ENCODE measurements at regions not wholly inside any gene's neighbourhood (a gene's known extent, or its start where the extent isn't known, plus 50 kb on each side); places are given as distances from the start of the nearest gene placed in this dataset.
"Not testable (repeated sequence)": the region's sequence is repeated elsewhere in the genome, so short reads cannot be mapped to it uniquely, and the experiment has no call there.

DNA sequence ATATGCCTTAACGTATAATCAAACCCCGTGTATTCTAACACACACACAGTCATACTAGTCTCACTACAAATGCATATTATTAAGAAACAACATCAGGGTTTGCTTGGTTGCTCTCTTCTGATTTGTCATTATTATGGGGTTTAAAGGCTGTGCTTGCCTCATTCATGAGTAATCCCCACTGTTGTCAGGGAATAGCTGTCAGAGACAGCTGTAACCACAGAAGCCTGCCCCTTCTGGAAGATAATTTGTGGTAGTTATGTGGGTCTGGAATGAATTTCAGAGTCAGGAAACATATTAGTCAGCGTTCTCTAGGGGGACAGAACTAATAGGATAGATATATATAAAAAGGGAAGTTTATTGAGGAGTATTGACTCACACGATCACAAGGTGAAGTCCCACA lies 456.9 kb upstream of the TMEM132C start:
- no peak for DNase-seq (ENCODE audit: low read depth)

DNA sequence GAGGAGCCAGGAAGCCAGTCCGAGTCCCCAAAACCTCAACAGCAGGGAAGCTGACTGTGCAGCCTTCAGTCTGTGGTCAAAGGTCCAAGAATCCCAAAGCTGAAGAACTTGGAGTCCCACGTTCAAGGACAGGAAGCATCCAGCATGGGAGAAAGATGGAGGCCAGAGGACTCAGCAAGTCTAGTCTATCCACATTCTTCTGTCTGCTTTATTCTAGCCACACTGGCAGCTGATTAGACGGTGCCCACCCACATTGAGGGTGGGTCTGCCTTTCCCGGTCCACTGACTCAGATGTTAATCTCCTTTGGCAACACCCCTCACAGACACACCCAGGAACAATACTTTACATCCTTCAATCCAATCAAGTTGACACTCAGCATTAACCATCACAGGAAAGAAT lies 456.5 kb upstream of the TMEM132C start:
- not testable (repeated sequence) for DNase-seq (ENCODE audit: low read depth)

DNA sequence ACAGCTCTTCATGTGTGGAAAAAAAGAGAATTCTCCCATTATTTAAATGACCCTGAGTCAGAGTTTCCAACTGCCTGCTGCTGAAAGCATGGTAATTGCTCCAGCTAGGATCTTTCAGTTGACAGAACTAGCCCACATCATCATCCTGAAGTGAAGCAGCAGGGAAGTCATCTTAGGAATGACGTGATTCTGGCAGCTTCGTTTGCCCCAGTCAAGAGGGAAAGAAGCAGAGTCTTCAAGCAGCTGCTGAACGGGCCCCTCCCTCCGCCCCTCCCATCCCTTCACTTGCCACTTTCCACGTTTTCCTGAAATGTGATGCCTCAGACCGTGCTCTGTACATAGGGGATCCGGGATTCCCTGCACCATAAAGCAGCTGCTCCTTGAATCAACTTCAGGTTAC lies 455.0 kb upstream of the TMEM132C start:
- DNase-seq (ENCODE audit: low read depth), result no peak

DNA sequence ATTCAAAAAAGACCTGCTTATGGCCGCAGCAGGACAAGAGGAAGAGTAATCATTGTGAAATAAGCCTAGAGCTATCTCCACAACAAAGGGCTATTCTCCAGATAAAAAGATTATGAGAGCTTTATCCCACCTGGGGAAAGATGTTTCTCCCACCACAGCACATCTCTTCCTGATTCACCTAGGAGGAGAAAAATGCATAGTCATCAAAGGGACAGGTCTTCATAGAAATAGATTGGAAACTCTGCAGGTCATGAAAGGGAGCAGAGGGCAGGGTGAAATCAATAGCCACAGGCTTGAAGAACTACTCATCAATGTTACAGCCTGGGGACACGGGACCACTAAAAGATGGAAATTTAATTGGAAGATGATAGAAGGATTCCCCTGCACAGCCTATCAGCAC lies 453.8 kb upstream of the TMEM132C start:
- DNase-seq (ENCODE audit: low read depth), result no peak

DNA sequence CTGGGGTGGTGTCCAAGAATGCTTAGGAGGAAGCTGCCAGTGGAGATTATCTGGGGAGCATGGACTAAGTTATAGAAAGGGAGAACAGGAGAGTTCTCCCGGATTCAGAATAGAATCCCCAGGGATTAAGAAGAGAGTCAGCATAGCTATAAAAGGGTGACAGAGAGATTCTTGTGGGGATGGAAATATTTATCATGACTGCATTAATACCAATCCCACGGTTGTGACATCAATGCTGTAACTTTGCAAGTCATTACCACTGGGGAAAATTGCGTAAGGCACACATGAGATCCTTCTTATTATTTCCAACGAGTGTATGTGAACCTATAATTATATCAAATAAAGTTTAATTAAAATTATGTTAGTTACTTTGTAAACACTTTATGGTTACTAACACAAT lies 447.9 kb upstream of the TMEM132C start:
- no peak for DNase-seq (ENCODE audit: low read depth)

DNA sequence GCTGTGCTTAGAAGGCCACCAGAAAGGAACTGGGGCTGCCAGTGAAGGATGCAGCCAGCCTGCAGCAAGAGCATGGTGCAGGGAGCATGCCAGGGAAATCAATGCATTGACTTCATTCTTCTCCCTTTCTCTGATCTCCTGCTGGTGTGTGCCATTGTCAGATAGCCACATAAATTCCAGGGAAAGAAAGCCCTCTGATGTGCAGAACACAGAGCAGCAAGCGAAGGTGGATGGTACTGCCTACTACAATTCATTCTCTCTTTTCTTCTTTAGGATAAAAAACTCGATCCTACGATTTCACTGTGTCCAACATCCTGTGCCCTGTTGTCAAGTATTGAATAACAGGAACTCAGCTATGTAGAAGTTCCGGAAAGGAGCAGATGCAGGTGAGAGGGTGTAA lies 446.7 kb upstream of the TMEM132C start:
- DNase-seq (ENCODE audit: low read depth), result no peak

DNA sequence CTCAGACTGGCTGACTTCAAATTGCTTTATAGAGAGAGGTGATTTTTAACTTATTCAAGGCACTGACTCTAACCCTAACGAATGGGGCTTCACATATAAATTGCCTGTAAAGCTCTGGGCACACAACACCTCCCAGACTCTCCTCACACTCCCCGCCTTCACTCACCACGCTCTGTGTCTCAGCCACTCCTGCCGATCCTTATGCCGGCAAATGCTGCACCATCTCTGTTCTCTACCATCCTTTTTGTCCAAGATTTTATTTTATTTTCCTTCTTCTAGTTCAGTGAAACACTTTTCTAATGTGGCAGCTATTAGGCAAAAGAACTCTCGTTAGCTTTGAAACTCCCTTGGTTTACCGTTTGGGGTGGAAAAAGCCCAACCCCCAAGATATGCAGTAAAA lies 446.1 kb upstream of the TMEM132C start:
- DNase-seq (ENCODE audit: low read depth), result no peak

DNA sequence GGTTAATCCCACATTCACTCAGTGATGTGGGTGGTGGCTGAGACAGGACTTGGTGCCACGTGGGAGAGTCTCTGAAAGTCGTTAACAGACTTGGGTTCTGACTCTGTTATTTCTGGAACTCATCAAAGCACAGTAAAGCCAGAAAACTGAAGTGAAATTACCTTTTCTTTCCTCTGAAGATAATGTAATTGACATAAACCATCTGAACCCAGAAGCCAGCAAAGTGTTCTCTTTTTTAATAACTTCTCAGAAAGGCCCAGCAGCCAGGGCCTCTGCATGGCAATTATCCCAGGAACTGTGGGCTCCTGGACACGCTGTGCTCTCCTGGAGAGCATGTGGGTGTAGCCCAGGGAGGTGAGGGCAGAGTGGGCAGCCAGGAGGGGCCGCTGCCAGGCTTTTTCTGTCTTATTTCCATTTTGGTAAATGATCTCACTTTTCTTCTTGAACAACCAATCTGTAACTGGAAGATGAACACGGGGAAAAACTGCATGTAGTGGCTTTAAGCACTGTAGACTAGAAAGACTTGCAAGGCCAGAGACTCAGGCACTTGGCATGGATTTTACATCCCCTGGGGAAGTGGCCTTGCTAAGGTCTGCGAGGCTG lies 444.1 kb upstream of the TMEM132C start:
- no peak for DNase-seq (ENCODE audit: low read depth)

DNA sequence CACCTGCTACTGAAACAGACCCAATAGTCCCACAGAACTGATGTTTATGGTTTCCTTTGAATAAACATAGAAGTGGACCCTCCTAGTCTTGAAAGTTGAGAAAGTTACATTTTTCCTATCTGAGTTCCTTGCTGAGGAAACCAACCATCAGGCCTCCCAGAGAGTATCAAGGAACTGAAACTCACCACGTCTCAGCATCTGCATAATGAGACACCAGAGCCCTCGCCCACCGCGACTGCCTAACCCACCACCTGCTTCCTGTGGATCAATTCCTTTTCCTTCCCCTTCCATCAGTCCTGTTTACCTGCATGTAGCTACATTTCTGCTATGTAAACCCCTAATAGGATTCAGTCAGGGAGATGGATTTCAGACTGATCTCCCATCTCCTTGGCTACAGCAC lies 443.2 kb upstream of the TMEM132C start:
- DNase-seq (ENCODE audit: low read depth), result no peak

DNA sequence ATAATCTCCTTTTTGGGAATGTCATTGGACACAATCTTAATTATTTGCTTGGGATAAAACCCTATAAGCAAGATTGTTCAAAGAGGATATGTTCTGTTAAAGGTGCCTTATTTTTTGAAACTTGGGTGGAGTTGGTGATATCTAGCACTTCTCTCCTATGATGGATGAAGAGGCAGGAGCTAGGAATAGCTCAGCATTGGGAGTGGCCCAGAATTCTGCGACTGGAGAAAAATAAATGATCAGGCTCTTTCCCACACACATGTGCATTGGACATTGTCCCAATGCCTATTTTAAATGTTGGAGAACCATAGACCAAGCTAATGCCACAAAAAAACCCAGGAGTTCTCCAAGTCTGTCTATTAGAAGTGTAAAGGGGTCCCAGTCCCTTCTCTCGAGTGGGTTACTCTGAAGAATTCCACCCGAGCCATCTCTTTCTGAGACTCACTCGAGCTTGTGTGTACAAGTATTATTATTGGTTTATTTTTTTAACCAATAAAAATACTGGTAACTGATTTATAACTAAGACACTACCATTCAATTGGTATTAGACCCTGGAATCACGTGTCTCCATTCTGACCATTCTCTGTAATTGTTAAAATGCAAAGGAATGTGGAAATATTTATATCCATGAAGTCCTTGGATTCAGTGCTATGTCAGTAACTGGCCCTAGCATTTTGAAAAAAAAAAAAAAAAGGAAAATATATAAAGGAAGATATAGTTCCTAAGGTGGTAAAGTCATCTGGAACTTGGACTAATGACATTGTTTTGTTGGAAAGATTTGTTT lies 437.5 kb upstream of the TMEM132C start:
- no peak for DNase-seq (ENCODE audit: low read depth)

DNA sequence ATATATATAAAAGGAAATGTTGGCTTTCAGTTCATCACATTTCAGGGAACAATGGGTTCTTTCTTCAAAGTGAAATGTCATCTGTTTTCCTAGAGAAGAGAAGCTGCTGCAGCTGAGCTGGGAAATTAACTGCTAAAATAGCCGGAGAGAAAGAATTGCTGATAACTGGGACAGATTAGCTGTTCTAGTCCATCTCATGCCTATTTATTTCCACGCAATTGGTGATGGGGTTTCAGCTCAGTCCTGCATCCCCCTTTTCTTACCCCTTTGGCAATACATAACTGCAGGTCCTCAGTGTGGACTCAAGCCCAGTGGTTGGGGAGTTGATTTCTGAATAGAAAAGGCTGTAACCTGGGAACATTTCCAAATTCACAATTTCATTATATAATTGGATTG lies 436.9 kb upstream of the TMEM132C start:
- DNase-seq (ENCODE audit: low read depth), result no peak

DNA sequence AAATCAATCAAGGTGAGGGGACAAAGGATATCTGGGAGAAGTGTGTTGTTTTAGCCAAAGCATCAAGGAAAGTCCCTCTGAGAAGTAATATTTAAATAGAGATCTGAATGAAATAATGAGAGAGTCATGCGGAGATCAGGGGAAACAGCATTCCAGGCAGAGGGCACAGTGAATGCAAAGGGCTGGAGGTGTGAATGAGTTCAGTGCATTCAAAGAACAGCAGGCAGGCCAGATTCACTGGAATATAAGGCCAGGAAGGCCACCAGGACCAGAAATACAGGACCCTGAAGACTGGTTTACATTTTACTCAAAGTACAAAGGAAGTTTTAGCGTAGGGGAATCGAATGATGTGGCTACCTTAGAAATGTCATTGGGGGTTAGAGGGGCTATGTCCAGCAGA lies 436.2 kb upstream of the TMEM132C start:
- DNase-seq (ENCODE audit: low read depth), result no peak

DNA sequence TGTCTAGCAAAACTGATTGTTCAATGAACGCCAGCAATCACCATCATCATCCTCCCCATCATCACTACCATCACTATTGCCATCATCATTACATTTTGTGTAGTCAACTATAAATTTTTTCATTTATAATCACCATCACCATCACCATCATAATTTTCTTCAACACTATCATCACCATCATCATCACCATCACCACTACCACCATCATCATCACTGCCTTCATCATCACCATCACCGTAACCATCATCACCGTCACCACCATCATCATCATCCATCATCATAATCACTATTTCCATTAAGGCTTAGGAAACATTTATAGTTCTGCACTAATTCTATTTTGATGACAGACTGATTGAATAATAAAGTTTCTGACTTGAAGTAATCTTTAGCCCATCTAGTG lies 434.8 kb upstream of the TMEM132C start:
- no peak for DNase-seq (ENCODE audit: low read depth)

DNA sequence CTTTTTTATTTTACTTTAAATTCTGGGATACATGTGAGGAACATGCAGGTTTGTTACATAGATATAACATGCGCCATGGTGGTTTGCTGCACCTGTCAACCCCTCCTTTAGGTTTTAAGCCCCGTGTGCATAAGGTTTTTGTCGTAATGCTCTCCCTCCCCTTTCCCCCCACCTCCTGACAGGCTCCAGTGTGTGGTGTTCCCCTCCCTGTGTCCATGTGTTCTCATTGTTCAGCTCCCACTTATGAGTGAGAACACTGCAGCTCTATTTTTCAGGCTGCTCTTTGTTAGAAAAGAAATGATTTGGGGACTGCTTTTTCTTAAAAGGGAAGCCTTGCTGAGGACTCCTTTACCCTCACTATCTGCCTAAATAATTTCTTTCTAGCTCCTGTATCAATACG lies 430.2 kb upstream of the TMEM132C start:
- not testable (repeated sequence) for DNase-seq (ENCODE audit: low read depth)

DNA sequence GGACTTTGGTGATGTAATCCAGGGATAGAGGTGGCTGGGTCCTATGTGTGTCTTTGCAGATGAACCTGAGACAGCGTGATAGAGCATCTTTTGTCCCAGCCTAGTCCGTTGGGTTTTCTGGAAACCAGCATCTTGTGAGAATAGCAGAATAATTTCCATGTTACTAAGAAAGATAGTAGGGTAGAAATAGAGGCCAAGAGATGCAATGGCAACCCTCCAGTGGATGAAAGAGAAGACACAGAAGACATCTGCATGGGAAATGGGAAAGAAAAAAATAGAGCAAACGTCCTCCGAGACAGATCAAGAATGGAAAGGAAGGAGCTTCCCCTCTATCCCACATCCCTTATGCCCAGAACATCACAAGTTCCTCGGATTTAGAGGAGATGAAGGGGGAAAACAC lies 409.3 kb upstream of the TMEM132C start:
- no peak for DNase-seq (ENCODE audit: low read depth)

DNA sequence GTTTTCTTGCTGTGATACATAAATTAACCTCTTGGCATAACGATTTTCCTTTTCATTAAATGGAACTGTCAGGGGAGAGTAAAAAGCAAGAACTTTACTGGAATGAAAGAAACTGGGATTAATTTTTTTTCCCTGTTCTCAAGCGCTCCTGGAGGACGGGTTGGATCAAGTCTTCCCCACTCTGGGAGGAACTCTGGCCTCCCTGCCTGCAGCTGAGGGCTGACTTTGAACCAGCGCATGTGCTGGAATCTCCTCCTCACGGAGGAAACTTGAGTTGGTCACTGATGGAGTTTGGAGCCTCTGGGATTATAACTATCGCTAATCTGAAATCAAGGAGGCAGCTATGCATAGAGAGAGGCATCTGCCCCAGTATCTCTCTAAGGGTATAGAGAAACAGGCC lies 406.4 kb upstream of the TMEM132C start:
- no peak for DNase-seq (ENCODE audit: low read depth)

DNA sequence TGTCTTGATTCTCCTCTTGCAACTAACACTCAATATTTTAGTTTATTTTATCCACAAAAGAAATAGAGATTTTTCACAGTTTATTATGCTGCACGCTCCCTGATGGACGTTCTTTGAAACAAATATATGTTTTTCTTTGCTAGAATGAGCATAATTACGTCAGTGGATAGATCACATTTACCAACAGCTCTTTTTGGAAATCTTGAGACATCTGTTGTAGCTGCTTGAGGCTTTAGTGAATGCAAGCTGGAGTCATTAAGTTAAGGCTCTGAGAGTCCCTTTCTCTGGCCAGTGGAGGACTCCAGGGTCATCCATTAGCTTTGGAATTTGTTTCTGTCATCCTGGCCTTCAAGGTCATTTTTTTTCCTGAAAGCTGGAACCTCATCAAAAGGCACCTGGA lies 405.6 kb upstream of the TMEM132C start:
- DNase-seq (ENCODE audit: low read depth), result no peak

DNA sequence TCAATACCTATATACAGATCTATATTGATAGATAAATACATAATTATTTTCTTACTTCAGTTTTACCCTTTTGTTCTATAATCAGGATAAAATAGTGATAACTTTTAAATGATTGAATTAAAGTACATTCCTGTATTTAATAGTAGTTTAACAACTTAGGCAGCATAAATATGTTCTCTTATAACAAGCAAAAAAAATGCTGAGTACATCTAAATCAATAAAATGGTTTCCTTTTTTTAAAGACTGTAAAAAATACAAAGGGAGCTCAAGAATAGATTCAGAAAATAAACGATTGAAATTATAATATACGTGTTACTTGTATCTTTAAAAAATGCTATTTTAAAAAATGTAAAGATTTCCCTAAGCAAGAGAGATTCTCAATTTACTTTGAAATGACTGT lies 393.7 kb upstream of the TMEM132C start:
- DNase-seq (ENCODE audit: low read depth), result no peak

DNA sequence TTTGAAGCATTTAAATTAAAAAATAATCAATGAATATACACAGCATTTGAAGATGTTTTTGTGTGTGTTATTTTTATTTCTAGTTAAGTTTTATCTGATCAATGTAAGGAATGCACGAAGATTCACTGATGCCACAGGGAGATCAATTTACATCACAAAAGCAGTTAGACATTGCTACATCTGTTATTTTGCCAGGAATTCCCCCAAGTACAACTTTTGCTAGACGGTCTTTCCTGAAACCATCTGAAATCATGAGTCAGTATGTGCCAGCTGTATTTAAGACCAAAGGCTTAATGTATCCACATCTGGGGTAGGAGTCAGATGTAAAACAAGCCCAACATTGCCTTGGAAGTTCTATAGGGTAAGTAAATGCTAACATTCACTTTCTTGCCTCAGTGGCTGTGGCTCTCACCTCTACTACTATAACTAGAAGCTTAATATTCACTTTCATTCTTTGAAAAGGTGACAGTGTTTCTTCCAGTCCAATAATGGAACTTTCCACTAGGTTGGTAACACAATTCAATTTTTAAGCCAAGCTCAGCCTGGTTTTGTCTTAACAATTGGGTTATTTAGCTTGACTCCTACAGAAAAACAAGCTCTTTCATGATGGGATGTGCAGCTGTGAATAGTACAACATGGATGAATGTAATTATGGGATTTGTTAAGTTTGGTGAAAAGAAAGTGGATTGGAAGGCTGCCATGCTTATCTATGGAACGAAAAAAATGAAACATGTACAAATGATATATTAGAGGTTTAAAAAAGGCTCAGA lies 385.4 kb upstream of the TMEM132C start:
- DNase-seq (ENCODE audit: low read depth), result no peak

DNA sequence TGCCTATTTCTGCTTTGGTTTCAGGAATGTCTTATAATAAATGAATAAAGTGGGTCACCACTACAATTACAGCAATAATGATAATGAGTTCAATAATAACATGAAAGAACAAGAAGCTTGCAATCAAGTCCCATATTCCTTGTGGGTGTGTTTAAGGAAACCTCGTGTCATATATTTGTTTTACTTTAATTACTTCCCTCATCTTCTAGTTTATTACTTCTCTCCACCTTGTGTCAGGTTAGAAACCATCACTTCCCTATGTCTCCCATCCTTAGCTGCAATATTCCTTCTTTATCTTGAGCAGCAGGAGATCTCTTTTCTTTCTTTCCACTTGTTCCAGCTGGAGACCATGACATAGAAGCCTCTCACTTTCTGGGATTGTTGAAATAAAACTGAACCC lies 384.0 kb upstream of the TMEM132C start:
- DNase-seq (ENCODE audit: low read depth), result no peak

DNA sequence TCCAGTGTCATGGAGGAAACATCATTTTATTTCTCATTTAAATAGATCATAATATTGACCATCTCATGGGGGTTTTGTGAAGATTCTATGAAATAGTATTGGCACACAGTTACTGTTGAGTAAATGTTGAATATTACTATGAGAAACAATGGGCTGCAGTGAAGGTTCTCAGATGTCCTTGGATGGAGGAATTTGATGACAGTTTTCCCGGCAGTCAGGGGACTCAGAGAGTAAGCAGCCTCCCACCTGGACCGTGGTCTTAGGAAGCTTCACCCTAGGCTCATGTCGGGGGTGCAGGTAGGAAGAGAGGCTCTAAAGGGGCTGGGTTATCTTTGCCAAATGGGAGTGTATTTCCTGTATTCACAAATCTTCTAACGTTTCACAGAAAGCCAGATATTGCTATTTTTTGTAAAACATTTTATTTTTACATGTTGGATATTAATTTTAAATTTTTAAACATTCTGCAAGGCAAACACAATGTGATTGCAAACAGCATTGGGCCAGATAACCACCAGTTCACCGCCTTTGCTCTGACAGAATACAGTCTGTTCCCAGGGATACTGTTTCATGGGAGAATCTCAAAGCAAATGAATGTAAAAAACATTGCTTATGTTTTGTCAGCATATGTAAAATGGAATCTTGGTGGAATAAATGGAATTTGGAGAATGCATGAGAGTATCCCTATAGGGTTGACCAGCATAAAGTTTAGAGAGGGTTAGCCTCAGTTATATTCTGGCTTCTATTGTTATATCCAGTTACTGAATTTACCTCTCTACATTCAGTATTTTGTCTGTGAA lies 380.8 kb upstream of the TMEM132C start:
- DNase-seq (ENCODE audit: low read depth), result no peak

DNA sequence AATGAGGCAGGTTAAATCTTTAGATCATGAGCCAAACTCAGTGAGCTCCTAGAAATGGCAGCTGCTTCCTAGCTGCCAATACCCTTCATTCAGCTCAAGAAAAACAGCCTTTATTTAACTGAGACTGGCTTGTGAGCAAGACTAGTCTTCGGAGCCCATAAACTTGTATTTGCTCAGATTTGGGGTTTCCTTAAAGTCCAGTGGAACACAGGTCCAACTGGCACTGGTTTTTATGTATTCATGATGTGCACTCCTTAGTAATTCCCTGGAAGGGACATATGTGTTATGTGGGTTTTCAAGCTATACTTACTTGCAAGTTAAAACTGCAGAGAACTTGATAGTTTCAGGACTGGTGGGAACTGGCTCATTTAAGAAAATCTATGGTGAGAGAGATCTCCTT lies 380.1 kb upstream of the TMEM132C start:
- DNase-seq (ENCODE audit: low read depth), result no peak

Data from activated T-cell treated with anti-CD3 and anti-CD28 coated beads for 1 hour (primary cell).